ENCODE measurements at regions not wholly inside any gene's neighbourhood (a gene's known extent, or its start where the extent isn't known, plus 50 kb on each side); places are given as distances from the start of the nearest gene placed in this dataset.

GRCh38 chr7:119713606-119714005 lies 559.4 kb upstream of the KCND2 start:
- no peaks in the 10 kb centered on the region for H3K27me3 ChIP-seq (ENCODE audit: control insufficient read depth in 4 of 4, insufficient read depth in 4 of 4, low read length in 3 of 4)
- H3K4me1 ChIP-seq (ENCODE audit: control insufficient read depth in 4 of 4, insufficient read depth in 4 of 4, low read length in 3 of 4) = no peaks in the 10 kb centered on the region
- TF ChIP-seq FOXA1 (IDR thresholded peaks at IDR 0.05) = no peak
- no peak for TF ChIP-seq MAX (IDR thresholded peaks at IDR 0.05)
- no peak for TF ChIP-seq REST (IDR thresholded peaks at IDR 0.05)
- TF ChIP-seq GABPA (IDR thresholded peaks at IDR 0.05 in 1 of 2, conservative IDR thresholded peaks at IDR 0.05 in 1 of 2) = no peak
- TF ChIP-seq JUND (IDR thresholded peaks at IDR 0.05) = no peak
- no peak for TF ChIP-seq NR2F2 (IDR thresholded peaks at IDR 0.05)
- TF ChIP-seq CTCF (IDR thresholded peaks at IDR 0.05; ENCODE audit: low read depth, low read length, missing input control) = no peak
- no peak for TF ChIP-seq HNF4A (conservative IDR thresholded peaks at IDR 0.05)
- no peak for TF ChIP-seq SP1 (IDR thresholded peaks at IDR 0.05)
- no peak for TF ChIP-seq RAD21 (IDR thresholded peaks at IDR 0.05)
- no peak for TF ChIP-seq TAF1 (conservative IDR thresholded peaks at IDR 0.05)
- TF ChIP-seq YY1 (IDR thresholded peaks at IDR 0.05) = no peak
- TF ChIP-seq RXRA (IDR thresholded peaks at IDR 0.05) = no peak
- TF ChIP-seq FOXA2 (IDR thresholded peaks at IDR 0.05) = no peak
- no peak for TF ChIP-seq HNF4G (IDR thresholded peaks at IDR 0.05)
- TF ChIP-seq ATF3 (IDR thresholded peaks at IDR 0.05) = no peak
- no peak for TF ChIP-seq EGR1 (IDR thresholded peaks at IDR 0.05; ENCODE audit: low read depth in 2 of 2)
- TF ChIP-seq ZBTB33 (IDR thresholded peaks at IDR 0.05) = no peak
- no peak overlapping the region for H3K27ac ChIP-seq (ENCODE audit: low read depth in 1 of 2, low read length in 2 of 2)
- H3K36me3 ChIP-seq (ENCODE audit: control insufficient read depth in 4 of 4, insufficient read depth in 3 of 4, low read depth in 1 of 4, low read length in 3 of 4) = no peaks in the 10 kb centered on the region
- H3K9ac ChIP-seq (ENCODE audit: low read depth in 1 of 2, low read length in 2 of 2) = no peak overlapping the region
- DNase-seq (ENCODE audit: low spot score) = no peak
- peaks cover 0 to 2% (median 0%) of the 10 kb centered on the region in 4 donors for H3K9me3 ChIP-seq (ENCODE audit: control insufficient read depth in 4 of 4, low read length in 3 of 4)
- 91% methylated on average over 7 of the region's 7 CpGs for WGBS
- H3K4me3 ChIP-seq (ENCODE audit: low read depth in 1 of 3, low read length in 3 of 3) = no peak overlapping the region

All from liver (tissue), 8 donors.